GM21423 (cell line): ENCODE measurements at regions not wholly inside any gene's neighbourhood (a gene's known extent, or its start where the extent isn't known, plus 50 kb on each side); places are given as distances from the start of the nearest gene placed in this dataset.

Experiments used
- ATAC-seq: cut with Tn5 transposase; IDR thresholded peaks from one replicate; pipeline ENCODE4 v1.9.1; 2021; ENCODE audit warnings: mild to moderate bottlenecking, moderate library complexity; ENCODE audit not compliant: unreplicated experiment

- ATAC-seq, result no peak
These were observed 947.0 kb upstream of the TSPY4 start for GRCh38 chrY:8390310-8390709.

GRCh38 chrY:8393246-8393645, 944.0 kb upstream of the TSPY4 start:
- ATAC-seq, result no peak

- ATAC-seq, result no peak
These were observed 914.4 kb upstream of the TSPY4 start for GRCh38 chrY:8422906-8423305.

- no peak for ATAC-seq
These were observed 910.8 kb upstream of the TSPY4 start for GRCh38 chrY:8426433-8426832.

- ATAC-seq, result peak; percentile 52
These were observed 899.8 kb upstream of the TSPY4 start for GRCh38 chrY:8437510-8437909.

- ATAC-seq, result no peak
These were observed 895.2 kb upstream of the TSPY4 start for GRCh38 chrY:8442097-8442496.

- no peak for ATAC-seq
These were observed 884.3 kb upstream of the TSPY4 start for GRCh38 chrY:8452963-8453362.

GRCh38 chrY:8466813-8467212, 870.5 kb upstream of the TSPY4 start:
- no peak for ATAC-seq

GRCh38 chrY:8470249-8470648, 867.0 kb upstream of the TSPY4 start:
- no peak for ATAC-seq

GRCh38 chrY:8479141-8479540, 858.1 kb upstream of the TSPY4 start:
- no peak for ATAC-seq

- no peak for ATAC-seq
These were observed 848.3 kb upstream of the TSPY4 start for GRCh38 chrY:8488955-8489354.

GRCh38 chrY:8489880-8490630, 847.2 kb upstream of the TSPY4 start:
- ATAC-seq, result no peak

- ATAC-seq, result no peak
These were observed 842.9 kb upstream of the TSPY4 start for GRCh38 chrY:8494396-8494795.

GRCh38 chrY:8495243-8495642, 842.0 kb upstream of the TSPY4 start:
- no peak for ATAC-seq

- ATAC-seq, result no peak
These were observed 836.4 kb upstream of the TSPY4 start for GRCh38 chrY:8500888-8501287.

GRCh38 chrY:8533468-8533867, 803.8 kb upstream of the TSPY4 start:
- ATAC-seq, result no peak

GRCh38 chrY:8535704-8536103, 801.6 kb upstream of the TSPY4 start:
- peak; percentile 96 for ATAC-seq

GRCh38 chrY:8536277-8536676, 801.0 kb upstream of the TSPY4 start:
- ATAC-seq, result no peak

GRCh38 chrY:8541306-8541705, 796.0 kb upstream of the TSPY4 start:
- no peak for ATAC-seq

GRCh38 chrY:8544715-8545114, 792.5 kb upstream of the TSPY4 start:
- ATAC-seq, result peak; percentile 78

GRCh38 chrY:8547931-8548330, 789.3 kb upstream of the TSPY4 start:
- ATAC-seq, result no peak

- ATAC-seq, result no peak
These were observed 785.9 kb upstream of the TSPY4 start for GRCh38 chrY:8551323-8551722.

- ATAC-seq, result no peak
These were observed 785.0 kb upstream of the TSPY4 start for GRCh38 chrY:8552168-8552805.
